ENCODE measurements at regions not wholly inside any gene's neighbourhood (a gene's known extent, or its start where the extent isn't known, plus 50 kb on each side); places are given as distances from the start of the nearest gene placed in this dataset.

GRCh38 chr3:29083676-29084075 is 197.2 kb upstream of the RBMS3 start:
- TF ChIP-seq CTCF (IDR thresholded peaks at IDR 0.05), result no peak
- no peak for TF ChIP-seq REST (IDR thresholded peaks at IDR 0.05; ENCODE audit: insufficient read depth in 1 of 2, low read depth in 2 of 2, low read length in 1 of 2)
- no peak for TF ChIP-seq SIN3A (IDR thresholded peaks at IDR 0.05; ENCODE audit: borderline replicate concordance, insufficient read depth, low read depth, low read length)
- TF ChIP-seq POLR2AphosphoS5 (IDR thresholded peaks at IDR 0.05; ENCODE audit: low read depth, low read length), result no peak
